Pulmonary artery endothelial cell (primary cell): ENCODE measurements at regions not wholly inside any gene's neighbourhood (a gene's known extent, or its start where the extent isn't known, plus 50 kb on each side); places are given as distances from the start of the nearest gene placed in this dataset.

Source experiments
- DNase-seq: peaks from one replicate; pipeline ENCODE4 v3.0.0-alpha.2; 2011; ENCODE audit warnings: low read depth, low spot score

- DNase-seq, result no peak
These were observed 341.5 kb downstream of the BCOR start for GRCh38 chrX:39756086-39756883.

GRCh38 chrX:39757971-39758370 lies 339.8 kb downstream of the BCOR start:
- DNase-seq, result peak; percentile 69

- DNase-seq, result no peak
These were observed 338.8 kb downstream of the BCOR start for GRCh38 chrX:39758791-39759525.

- no peak for DNase-seq
These were observed 338.1 kb downstream of the BCOR start for GRCh38 chrX:39759526-39760224.

GRCh38 chrX:39760930-39761329 lies 336.8 kb downstream of the BCOR start:
- no peak for DNase-seq

- peak; percentile 48 for DNase-seq
These were observed 335.4 kb downstream of the BCOR start for GRCh38 chrX:39762266-39762841.

- no peak for DNase-seq
These were observed 333.3 kb downstream of the BCOR start for GRCh38 chrX:39764441-39764914.

- DNase-seq, result no peak
These were observed 332.4 kb downstream of the BCOR start for GRCh38 chrX:39765327-39765726.

- DNase-seq, result no peak
These were observed 331.6 kb downstream of the BCOR start for GRCh38 chrX:39766085-39766726.

- no peak for DNase-seq
These were observed 330.9 kb downstream of the BCOR start for GRCh38 chrX:39766855-39767254.

GRCh38 chrX:39767446-39767845 lies 330.3 kb downstream of the BCOR start:
- no peak for DNase-seq

- no peak for DNase-seq
These were observed 328.0 kb downstream of the BCOR start for GRCh38 chrX:39769748-39770147.

- DNase-seq, result no peak
These were observed 326.7 kb downstream of the BCOR start for GRCh38 chrX:39771089-39771488.

GRCh38 chrX:39772057-39772832 lies 325.5 kb downstream of the BCOR start:
- no peak for DNase-seq

- DNase-seq, result no peak
These were observed 324.6 kb downstream of the BCOR start for GRCh38 chrX:39773150-39773549.

- DNase-seq, result no peak
These were observed 323.6 kb downstream of the BCOR start for GRCh38 chrX:39773923-39774773.

- no peak for DNase-seq
These were observed 322.9 kb downstream of the BCOR start for GRCh38 chrX:39774774-39775328.

GRCh38 chrX:39777623-39778025 lies 320.1 kb downstream of the BCOR start:
- DNase-seq, result no peak
